ENCODE measurements at regions not wholly inside any gene's neighbourhood (a gene's known extent, or its start where the extent isn't known, plus 50 kb on each side); places are given as distances from the start of the nearest gene placed in this dataset.

GRCh38 chr14:59097681-59098080, 90.8 kb upstream of the DAAM1 start:
- Mint-ChIP-seq H3K4me1 (no peaks in the 10 kb centered on the region), H3K4me3 (no peak overlapping the region), H3K27ac (no peak overlapping the region), H3K27me3 (peaks cover 18% of the 10 kb centered on the region), H3K9me3 (ENCODE audit: insufficient read depth) (no peaks in the 10 kb centered on the region)
- CTCF ChIA-PET, result no interaction called here
- TF ChIP-seq EZH2 (IDR thresholded peaks at IDR 0.05; ENCODE audit: borderline replicate concordance, insufficient read depth, low read depth, low read length, poor library complexity, severe bottlenecking), result no peak
- no peak for TF ChIP-seq CTCF (IDR thresholded peaks at IDR 0.05)
- H3K79me2 ChIP-seq (ENCODE audit: control insufficient read depth, insufficient read depth, low read length), result no peaks in the 10 kb centered on the region
- no peak overlapping the region for H3K4me2 ChIP-seq (replicated peaks; ENCODE audit: low read depth, low read length, poor library complexity, severe bottlenecking)
- ATAC-seq (ENCODE audit: low read depth) (no peak), DNase-seq (no peak)
- H2AFZ ChIP-seq (ENCODE audit: insufficient read depth, low read depth, low read length, poor library complexity, severe bottlenecking), result no peak overlapping the region
- no peaks in the 10 kb centered on the region for H3K4me1 ChIP-seq (ENCODE audit: control insufficient read depth in 2 of 2, insufficient read depth in 2 of 2, low read length in 2 of 2)
- no peak overlapping the region for H3K27ac ChIP-seq (ENCODE audit: low read length in 2 of 2)
- H4K20me1 ChIP-seq (ENCODE audit: control insufficient read depth, insufficient read depth, low read length, poor library complexity, severe bottlenecking), result no peaks in the 10 kb centered on the region
- POLR2A ChIA-PET, result no interaction called here
- no peaks in the 10 kb centered on the region for H3K9me3 ChIP-seq (ENCODE audit: control extremely low read depth in 1 of 3, control insufficient read depth in 2 of 3, insufficient read depth in 1 of 3, low read length in 2 of 3)
- no peak overlapping the region for H3K9ac ChIP-seq (ENCODE audit: low read length)
- WGBS (ENCODE audit: insufficient coverage), result 90% methylated on average over 4 of the region's 4 CpGs
- peaks cover 0 to 7% (median 1%) of the 10 kb centered on the region in 4 experiments for H3K27me3 ChIP-seq (replicated peaks in 1 of 4; ENCODE audit: control extremely low read depth in 1 of 4, control insufficient read depth in 3 of 4, insufficient read depth in 4 of 4, low read length in 3 of 4)
- H3K36me3 ChIP-seq (replicated peaks in 1 of 2; ENCODE audit: control extremely low read depth in 1 of 2, control insufficient read depth in 1 of 2, extremely low read depth in 1 of 2, insufficient read depth in 2 of 2, low read length in 1 of 2), result no peaks in the 10 kb centered on the region
- intact Hi-C loops (cut with micrococcal nuclease), result no loop called here
- no peak overlapping the region for H3K4me3 ChIP-seq (ENCODE audit: control extremely low read depth in 1 of 5, extremely low read depth in 1 of 5, insufficient read depth in 1 of 5, low read depth in 2 of 5, low read length in 4 of 5)

DNA sequence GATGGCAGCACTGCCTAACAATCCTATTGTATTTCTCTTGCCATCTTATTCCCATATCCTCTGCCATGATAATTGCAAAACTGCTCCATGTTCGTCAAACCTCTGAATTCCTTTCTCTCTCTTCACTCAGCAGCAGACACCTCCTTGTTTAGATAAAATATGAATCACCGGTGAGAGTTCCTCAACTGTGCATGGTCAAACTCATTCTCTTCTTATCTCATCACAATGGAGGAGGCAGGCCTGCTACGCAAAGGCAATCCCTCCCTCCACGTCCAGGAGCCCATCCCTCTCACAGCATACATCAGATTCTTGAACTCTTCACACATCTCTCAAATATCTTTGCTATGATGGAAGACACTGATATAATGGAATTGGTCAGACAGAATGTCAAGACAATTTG, 90.1 kb upstream of the DAAM1 start:
- Mint-ChIP-seq H3K4me3 (no peak overlapping the region), H3K27ac (no peak overlapping the region), H3K4me1 (no peaks in the 10 kb centered on the region), H3K9me3 (ENCODE audit: insufficient read depth) (no peaks in the 10 kb centered on the region), H3K27me3 (peaks cover 12% of the 10 kb centered on the region)
- WGBS (ENCODE audit: insufficient coverage), result 88% methylated on average over 1 of the region's 4 CpGs
- Histone ChIP-seq H3K27me3 (replicated peaks in 1 of 4; ENCODE audit: control extremely low read depth in 1 of 4, control insufficient read depth in 3 of 4, insufficient read depth in 4 of 4, low read length in 3 of 4) (peaks cover 0 to 7% (median 1%) of the 10 kb centered on the region in 4 experiments), H2AFZ (ENCODE audit: insufficient read depth, low read depth, low read length, poor library complexity, severe bottlenecking) (no peak overlapping the region), H3K79me2 (ENCODE audit: control insufficient read depth, insufficient read depth, low read length) (no peaks in the 10 kb centered on the region), H3K27ac (ENCODE audit: low read length in 2 of 2) (no peak overlapping the region), H3K4me2 (replicated peaks; ENCODE audit: low read depth, low read length, poor library complexity, severe bottlenecking) (no peak overlapping the region), H3K9me3 (ENCODE audit: control extremely low read depth in 1 of 3, control insufficient read depth in 2 of 3, insufficient read depth in 1 of 3, low read length in 2 of 3) (no peaks in the 10 kb centered on the region), H3K9ac (ENCODE audit: low read length) (no peak overlapping the region), H3K4me1 (ENCODE audit: control insufficient read depth in 2 of 2, insufficient read depth in 2 of 2, low read length in 2 of 2) (no peaks in the 10 kb centered on the region), H3K4me3 (ENCODE audit: control extremely low read depth in 1 of 5, extremely low read depth in 1 of 5, insufficient read depth in 1 of 5, low read depth in 2 of 5, low read length in 4 of 5) (no peak overlapping the region), H3K36me3 (replicated peaks in 1 of 2; ENCODE audit: control extremely low read depth in 1 of 2, control insufficient read depth in 1 of 2, extremely low read depth in 1 of 2, insufficient read depth in 2 of 2, low read length in 1 of 2) (no peaks in the 10 kb centered on the region), H4K20me1 (ENCODE audit: control insufficient read depth, insufficient read depth, low read length, poor library complexity, severe bottlenecking) (no peaks in the 10 kb centered on the region)
- DNase-seq (no peak), ATAC-seq (ENCODE audit: low read depth) (no peak)
- ChIA-PET CTCF (no interaction called here), POLR2A (no interaction called here)
- TF ChIP-seq CTCF (IDR thresholded peaks at IDR 0.05), result no peak
- no peak for TF ChIP-seq EZH2 (IDR thresholded peaks at IDR 0.05; ENCODE audit: borderline replicate concordance, insufficient read depth, low read depth, low read length, poor library complexity, severe bottlenecking)
- intact Hi-C loops (cut with micrococcal nuclease), result no loop called here

All from B cell (primary cell).